IMR-90 (cell line): ENCODE measurements at regions not wholly inside any gene's neighbourhood (a gene's known extent, or its start where the extent isn't known, plus 50 kb on each side); places are given as distances from the start of the nearest gene placed in this dataset.
A peak's percentile ranks its signal among the peaks of the same experiment; 100 is the strongest.

Experiments
- ATAC-seq: fragments of 200-7000 bp; cut with Tn5 transposase; 2 replicates; pipeline ENCODE4 v1.9.1; 2020; ENCODE audit warnings: low read depth, mild to moderate bottlenecking, moderate library complexity
- BruUV-seq: library from RNA; stranded (reverse); fragments of 400-500 nt; replicated peaks from 2 replicates; lab custom pipeline; 2021; lab: Mats Ljungman, UMichigan
- CTCF ChIA-PET: fragments of 300-600 bp; formaldehyde crosslinking; extraction: SDS; loops from one replicate; lab custom pipeline; 2021; ENCODE audit warnings: antibody characterized with exemption; lab: Yijun Ruan, JAX
- POLR2A ChIA-PET: fragments of 300-600 bp; sonication (Branson Sonifier 250); formaldehyde crosslinking; loops from one replicate; lab custom pipeline; 2022; ENCODE audit warnings: antibody characterized with exemption; ENCODE audit not compliant: unreplicated experiment; lab: Charles Lee
- DNase-seq: peaks from one replicate; pipeline ENCODE4 v3.0.0; 2013
- H2AFZ ChIP-seq: replicated peaks from 2 replicates; pipeline ENCODE3; 2013; ENCODE audit warnings: low read length, mild to moderate bottlenecking; ENCODE audit not compliant: poor library complexity
- H2AK5ac ChIP-seq: 2 replicates; pipeline ENCODE4 v1.6.1; 2013; ENCODE audit warnings: low read depth, low read length, inconsistent platforms
- H2AK9ac ChIP-seq: replicated peaks from 2 replicates; pipeline ENCODE3; 2013; ENCODE audit warnings: mild to moderate bottlenecking, low read depth, low read length, moderate library complexity; ENCODE audit not compliant: poor library complexity
- H2BK120ac ChIP-seq: 2 replicates; pipeline ENCODE4 v1.6.1; 2013; ENCODE audit warnings: low read depth, low read length, inconsistent platforms
- H2BK15ac ChIP-seq: 3 replicates; pipeline ENCODE4 v1.6.1; 2013; ENCODE audit warnings: low read depth, low read length, inconsistent platforms
- H2BK20ac ChIP-seq: 2 replicates; pipeline ENCODE4 v1.6.1; 2013; ENCODE audit warnings: low read depth, mild to moderate bottlenecking, inconsistent platforms, low read length, moderate library complexity
- H2BK5ac ChIP-seq: 2 replicates; pipeline ENCODE4 v1.6.1; 2013; ENCODE audit warnings: mild to moderate bottlenecking, low read depth, low read length, inconsistent platforms; ENCODE audit not compliant: poor library complexity, severe bottlenecking
- H3K14ac ChIP-seq: replicated peaks from 2 replicates; pipeline ENCODE4 v1.6.1; 2013; ENCODE audit warnings: low read depth, low read length, inconsistent platforms
- H3K18ac ChIP-seq: 2 replicates; pipeline ENCODE4 v1.6.1; 2013; ENCODE audit warnings: low read depth, low read length, control low read depth
- H3K23ac ChIP-seq: 2 replicates; pipeline ENCODE4 v1.6.1; 2013; ENCODE audit warnings: low read depth, low read length, inconsistent platforms
- H3K27ac ChIP-seq: 2 replicates; pipeline ENCODE4 v1.5.1; 2013; ENCODE audit warnings: mild to moderate bottlenecking, control low read depth, low read length; ENCODE audit not compliant: insufficient read depth
- H3K27me3 ChIP-seq: 2 replicates; pipeline ENCODE4 v1.6.1; 2013; ENCODE audit warnings: low read length; ENCODE audit not compliant: control insufficient read depth, insufficient read depth
- H3K36me3 ChIP-seq: 2 replicates; pipeline ENCODE4 v1.6.1; 2013; ENCODE audit warnings: low read length, mixed read lengths; ENCODE audit not compliant: control insufficient read depth, insufficient read depth
- H3K4ac ChIP-seq: 2 replicates; pipeline ENCODE4 v1.6.1; 2013; ENCODE audit warnings: low read depth, low read length, inconsistent platforms
- H3K4me1 ChIP-seq: 2 replicates; pipeline ENCODE4 v1.6.1; 2013; ENCODE audit warnings: low read length, mixed read lengths; ENCODE audit not compliant: control insufficient read depth, insufficient read depth
- H3K4me2 ChIP-seq: 2 replicates; pipeline ENCODE4 v1.6.1; 2013; ENCODE audit warnings: low read depth, mild to moderate bottlenecking, control low read depth, low read length, moderate library complexity
- H3K4me3 ChIP-seq: 2 replicates; pipeline ENCODE4 v1.5.1; 2013; ENCODE audit warnings: low read depth, mild to moderate bottlenecking, control low read depth, low read length, moderate library complexity; ENCODE audit not compliant: insufficient read depth
- H3K56ac ChIP-seq: 2 replicates; pipeline ENCODE4 v1.6.1; 2013; ENCODE audit warnings: low read length, inconsistent platforms; ENCODE audit not compliant: insufficient read depth; ENCODE audit errors: extremely low read depth
- H3K79me1 ChIP-seq, 2 experiments: 2 replicates each; pipeline ENCODE4 v1.6.1; 2013; ENCODE audit warnings: low read length in 2 of 2, inconsistent platforms in 1 of 2, low read depth in 1 of 2
- H3K9ac ChIP-seq: 2 replicates; pipeline ENCODE4 v1.6.1; 2013; ENCODE audit warnings: low read depth, low read length, control low read depth
- H3K9me1 ChIP-seq: 2 replicates; pipeline ENCODE4 v1.6.1; 2013; ENCODE audit warnings: low read length, inconsistent platforms; ENCODE audit not compliant: insufficient read depth
- H3K9me3 ChIP-seq: 2 replicates; pipeline ENCODE4 v1.6.1; 2013; ENCODE audit warnings: low read length; ENCODE audit not compliant: control insufficient read depth, insufficient read depth
- H4K20me1 ChIP-seq: 2 replicates; pipeline ENCODE4 v1.6.1; 2013; ENCODE audit warnings: low read length, inconsistent platforms; ENCODE audit not compliant: insufficient read depth
- H4K5ac ChIP-seq: 2 replicates; pipeline ENCODE4 v1.6.1; 2013; ENCODE audit warnings: mild to moderate bottlenecking, low read depth, low read length, control low read depth
- H4K8ac ChIP-seq, 2 experiments: 2 replicates each; pipeline ENCODE4 v1.6.1; 2013; ENCODE audit warnings: low read depth in 2 of 2, low read length in 2 of 2, control low read depth in 1 of 2, inconsistent platforms in 1 of 2
- H4K91ac ChIP-seq: 2 replicates; pipeline ENCODE4 v1.6.1; 2013; ENCODE audit warnings: low read depth, low read length, inconsistent platforms; ENCODE audit not compliant: insufficient read depth
- BHLHE40 ChIP-seq: fragments of 150-350 bp; IDR thresholded peaks from 2 replicates; pipeline ENCODE4 v1.6.1; 2016; ENCODE audit warnings: mild to moderate bottlenecking, low read depth, low read length
- CEBPB ChIP-seq: IDR thresholded peaks from 2 replicates; pipeline ENCODE4 v1.6.1; 2012; ENCODE audit warnings: low read depth, low read length, improper control_type of control experiment
- CHD1 ChIP-seq: IDR thresholded peaks from 2 replicates; pipeline ENCODE4 v1.6.1; 2012; ENCODE audit warnings: low read depth, low read length, improper control_type of control experiment
- CTCF ChIP-seq: conservative IDR thresholded peaks from 2 replicates; pipeline ENCODE4 v1.5.1; 2012; ENCODE audit warnings: mild to moderate bottlenecking, low read depth, low read length, improper control_type of control experiment
- FOS ChIP-seq: fragments of 150-350 bp; IDR thresholded peaks from 2 replicates; pipeline ENCODE4 v1.6.1; 2016; ENCODE audit warnings: low read depth, low read length
- MAFK ChIP-seq: IDR thresholded peaks from 2 replicates; pipeline ENCODE4 v1.6.1; 2012; ENCODE audit warnings: low read depth, low read length, improper control_type of control experiment
- MAZ ChIP-seq: IDR thresholded peaks from 2 replicates; pipeline ENCODE4 v1.6.1; 2012; ENCODE audit warnings: low read depth, mild to moderate bottlenecking, low read length, improper control_type of control experiment, moderate library complexity, borderline replicate concordance
- MXI1 ChIP-seq: IDR thresholded peaks from 2 replicates; pipeline ENCODE4 v1.6.1; 2012; ENCODE audit warnings: low read depth, mild to moderate bottlenecking, low read length, moderate library complexity, borderline replicate concordance
- NFE2L2 ChIP-seq: fragments of 150-350 bp; IDR thresholded peaks from 2 replicates; pipeline ENCODE4 v1.6.1; 2016; ENCODE audit warnings: low read depth, mild to moderate bottlenecking, low read length
- POLR2A ChIP-seq: IDR thresholded peaks from 2 replicates; pipeline ENCODE4 v1.6.1; 2012; ENCODE audit warnings: mild to moderate bottlenecking, low read depth, low read length
- SMC3 ChIP-seq: fragments of 150-350 bp; IDR thresholded peaks from 2 replicates; pipeline ENCODE4 v1.6.1; 2016; ENCODE audit warnings: low read depth, mild to moderate bottlenecking, antibody characterized with exemption, low read length, moderate library complexity
- WGBS, 2 experiments: methylation state at CpG; one replicate each; pipeline versions ENCODE4 v1.1.5 to v1.1.7; 2013; ENCODE audit warnings: missing lambda C conversion rate in 2 of 2; ENCODE audit not compliant: insufficient read length in 1 of 2; ENCODE audit errors: extremely low coverage in 2 of 2; 5-methylcytosine and 5-hydroxymethylcytosine counted together
- dilution Hi-C: fragments of 300-500 bp; cut with HindIII; formaldehyde crosslinking; loops from one replicate; pipeline ENCODE4 v1.14.3; 2018; ENCODE audit warnings: low sequenced_read_pairs; ENCODE audit not compliant: unreplicated experiment
- in situ Hi-C: fragments of 300-500 bp; cut with MboI; formaldehyde crosslinking; loops from 3 replicates; pipeline ENCODE4 v1.14.3; 2019; ENCODE audit warnings: low sequenced_read_pairs, inconsistent platforms, mixed read lengths
- intact Hi-C: fragments of 100-400 bp; cut with micrococcal nuclease; formaldehyde crosslinking; loops from 2 replicates; pipeline ENCODE4 v1.10.0; 2022

DNA sequence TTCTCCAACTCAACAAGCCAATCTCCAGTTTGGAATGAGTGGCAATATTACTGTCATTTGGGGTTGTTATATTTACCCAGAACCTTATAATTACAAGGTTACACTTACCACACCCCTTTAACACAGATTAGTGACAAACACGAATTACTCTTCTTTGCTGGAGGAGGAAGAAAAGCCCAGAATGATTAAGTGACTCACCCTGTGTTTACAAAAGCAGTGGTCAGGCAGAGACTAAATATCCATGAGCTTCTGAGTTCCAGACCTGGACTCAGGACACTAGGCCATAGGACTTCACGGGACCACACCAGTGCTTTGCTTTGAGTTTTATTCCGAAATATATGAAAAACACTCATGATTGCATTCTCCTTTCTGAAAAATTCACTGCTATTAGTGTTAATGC lies 370.8 kb downstream of the TLE1 start:
- in situ Hi-C loops: no loop called here
- H2BK20ac ChIP-seq: no peak overlapping the region
- H2AK5ac ChIP-seq: no peak overlapping the region
- H3K27me3 ChIP-seq: no peaks in the 10 kb centered on the region
- H2BK15ac ChIP-seq: no peak overlapping the region
- TF ChIP-seq NFE2L2 (no peak), BHLHE40 (no peak), CHD1 (no peak), CTCF (no peak), CEBPB (no peak), MXI1 (no peak), FOS (peak; percentile 60; the same call in 1 of the 2 replicates), MAFK (no peak), SMC3 (0 out of 2 replicates have a peak, but pooled peaks have one; percentile 2), POLR2A (no peak), MAZ (no peak)
- POLR2A ChIA-PET: no interaction called here
- no peak overlapping the region for H4K8ac ChIP-seq
- ATAC-seq (peak; percentile 76), DNase-seq (peak; percentile 72)
- no peak overlapping the region for H3K27ac ChIP-seq
- H2BK5ac ChIP-seq: no peak overlapping the region
- no peaks in the 10 kb centered on the region for H3K79me1 ChIP-seq
- dilution Hi-C loops: no loop called here
- peaks cover 3% of the 10 kb centered on the region; the same call in 1 of the 2 replicates for H3K9me1 ChIP-seq
- H4K5ac ChIP-seq: no peak overlapping the region
- BruUV-seq: no TSS peak
- H3K56ac ChIP-seq: no peak overlapping the region
- H3K9ac ChIP-seq: no peak overlapping the region
- CTCF ChIA-PET: no interaction called here
- H3K14ac ChIP-seq: no peak overlapping the region
- H4K91ac ChIP-seq: no peak overlapping the region
- no peaks in the 10 kb centered on the region for H3K36me3 ChIP-seq
- H3K23ac ChIP-seq: no peak overlapping the region
- WGBS, 2 experiments: no CpG with 5 or more reads among the region's 3 CpGs
- no peak overlapping the region for H3K4me3 ChIP-seq
- no peak overlapping the region for H2BK120ac ChIP-seq
- peak overlapping the region; percentile 15; the same call in 1 of the 2 replicates for H3K4ac ChIP-seq
- no peak overlapping the region for H2AFZ ChIP-seq
- no peak overlapping the region for H3K18ac ChIP-seq
- no peak overlapping the region for H2AK9ac ChIP-seq
- H3K9me3 ChIP-seq: peaks cover 2% of the 10 kb centered on the region; the same call in 1 of the 2 replicates
- H3K4me1 ChIP-seq: peaks cover 3% of the 10 kb centered on the region; the same call in 1 of the 2 replicates
- no peak overlapping the region for H3K4me2 ChIP-seq
- intact Hi-C loops: loop anchor here (5.0 kb wide), 1 partner anchor 369 kb away; the partner anchor contains the start of gene TLE1
- no peaks in the 10 kb centered on the region for H4K20me1 ChIP-seq
